SU-DHL-6 (cell line): ENCODE measurements at regions not wholly inside any gene's neighbourhood (a gene's known extent, or its start where the extent isn't known, plus 50 kb on each side); places are given as distances from the start of the nearest gene placed in this dataset.

ENCODE experiments used
- H2AFZ ChIP-seq: fragments of 200-600 bp; sonication (generic); 2 replicates; pipeline ENCODE4 v1.6.1; 2014; ENCODE audit warnings: low read depth, mild to moderate bottlenecking, moderate library complexity, mixed read lengths, antibody characterized with exemption, low read length; ENCODE audit not compliant: severe bottlenecking
- H3F3A ChIP-seq: fragments of 200-600 bp; shearing (Covaris generic); 2 replicates; pipeline ENCODE4 v1.6.0; 2016; ENCODE audit warnings: antibody characterized with exemption, mild to moderate bottlenecking; ENCODE audit not compliant: insufficient read depth
- H3K27ac ChIP-seq: fragments of 200-600 bp; sonication (generic); 2 replicates; pipeline ENCODE4 v1.5.1; 2016; ENCODE audit warnings: low read depth, mild to moderate bottlenecking, low read length, moderate library complexity, mixed read lengths
- H3K27me3 ChIP-seq: fragments of 200-600 bp; sonication (generic), shearing (Covaris generic); 2 replicates; pipeline ENCODE4 v1.6.0; 2014; ENCODE audit warnings: mild to moderate bottlenecking, low read length
- H3K36me3 ChIP-seq: fragments of 200-600 bp; sonication (generic); 2 replicates; pipeline ENCODE4 v1.6.1; 2014; ENCODE audit warnings: mild to moderate bottlenecking, low read length, mixed read lengths
- H3K4me2 ChIP-seq: fragments of 300-600, 200-600 bp; shearing (Covaris generic), sonication (generic); 2 replicates; pipeline ENCODE4 v1.6.0; 2014; ENCODE audit warnings: low read length, low read depth, mild to moderate bottlenecking; ENCODE audit not compliant: poor library complexity, severe bottlenecking
- H3K4me3 ChIP-seq: fragments of 200-600 bp; sonication (generic); 2 replicates; pipeline ENCODE4 v1.5.1; 2014; ENCODE audit warnings: antibody characterized with exemption, low read length, mild to moderate bottlenecking, mixed read lengths; ENCODE audit not compliant: insufficient read depth, poor library complexity, severe bottlenecking
- H3K79me2 ChIP-seq: fragments of 200-600 bp; sonication (generic); 2 replicates; pipeline ENCODE4 v1.6.1; 2014; ENCODE audit warnings: mild to moderate bottlenecking, low read length, moderate library complexity; ENCODE audit not compliant: insufficient read depth
- H3K9ac ChIP-seq: fragments of 200-600 bp; sonication (generic); 2 replicates; pipeline ENCODE4 v1.7.0; 2014; ENCODE audit warnings: mild to moderate bottlenecking, low read length
- H3K9me2 ChIP-seq: fragments of 200-600 bp; sonication (generic); replicated peaks from 2 replicates; pipeline ENCODE4 v1.6.1; 2014; ENCODE audit warnings: low read length; ENCODE audit not compliant: insufficient read depth
- H3K9me3 ChIP-seq: fragments of 200-600 bp; sonication (generic); 2 replicates; pipeline ENCODE4 v1.6.1; 2014; ENCODE audit warnings: low read length, mixed read lengths; ENCODE audit not compliant: insufficient read depth
- H4K20me1 ChIP-seq: fragments of 200-600 bp; sonication (generic); 2 replicates; pipeline ENCODE4 v1.6.1; 2014; ENCODE audit warnings: low read depth, mild to moderate bottlenecking, antibody characterized with exemption, low read length, moderate library complexity, mixed read lengths
- EZH2phosphoT487 ChIP-seq: fragments of 200-600 bp; sonication (generic), shearing (Covaris generic); conservative IDR thresholded peaks from 2 replicates; pipeline ENCODE4 v1.6.1; 2018; ENCODE audit warnings: mild to moderate bottlenecking, antibody characterized with exemption, low read length, moderate library complexity, mixed read lengths
- TF ChIP-seq, protein P1 (sequence below): fragments of 200-600 bp; sonication (generic); IDR thresholded peaks from one replicate; pipeline ENCODE4 v1.5.1; 2017; ENCODE audit warnings: antibody characterized with exemption, mild to moderate bottlenecking, low read length, moderate library complexity; ENCODE audit not compliant: insufficient read depth, poor library complexity, severe bottlenecking

DNA sequence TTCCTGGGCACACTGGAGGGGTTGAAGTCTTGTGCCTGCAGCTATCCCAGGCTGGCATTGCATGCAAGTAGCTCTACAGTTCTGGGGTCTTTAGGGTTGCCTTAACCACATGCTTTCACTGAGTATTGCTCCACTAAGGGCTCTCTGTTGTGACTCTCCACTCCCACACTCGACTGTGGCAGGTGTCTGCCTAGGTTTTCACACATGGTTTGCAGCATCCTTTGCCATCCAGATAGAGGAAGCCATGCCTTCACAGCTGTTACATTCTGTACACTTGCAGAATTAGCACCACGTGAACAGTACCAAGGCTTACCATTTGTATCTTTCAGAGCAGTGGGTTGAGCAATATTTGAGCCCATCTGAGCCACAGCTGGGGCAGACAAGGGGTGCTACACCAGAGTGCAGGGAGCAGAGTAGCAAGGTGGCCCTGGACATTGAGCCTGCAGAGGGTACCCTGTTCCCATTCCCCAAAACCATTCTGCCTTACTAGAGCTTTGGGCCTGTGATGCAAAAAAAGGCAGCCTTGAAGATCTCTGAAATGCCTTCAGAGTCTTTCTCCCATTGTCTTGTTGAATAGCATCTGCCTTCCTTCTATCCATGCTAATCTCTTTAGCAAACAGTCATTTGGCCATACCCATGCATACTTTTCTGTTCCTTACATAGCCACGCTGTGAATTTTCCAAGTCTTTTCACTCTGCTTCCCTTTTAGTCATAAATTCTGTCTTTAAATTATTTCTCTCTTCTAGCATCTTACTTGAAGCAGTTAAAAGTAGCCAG, 95.2 kb upstream of the PLCL2 start:
- no peak overlapping the region for H3K4me3 ChIP-seq
- H3K4me2 ChIP-seq = no peak overlapping the region
- H3K27me3 ChIP-seq = no peaks in the 10 kb centered on the region
- no peak overlapping the region for H2AFZ ChIP-seq
- no peak overlapping the region for H3K9ac ChIP-seq
- H3F3A ChIP-seq = no peaks in the 10 kb centered on the region
- no peaks in the 10 kb centered on the region for H3K9me2 ChIP-seq
- H3K36me3 ChIP-seq = no peaks in the 10 kb centered on the region
- H3K9me3 ChIP-seq = no peaks in the 10 kb centered on the region
- no peak for TF ChIP-seq EZH2phosphoT487
- TF ChIP-seq, protein P1, sequence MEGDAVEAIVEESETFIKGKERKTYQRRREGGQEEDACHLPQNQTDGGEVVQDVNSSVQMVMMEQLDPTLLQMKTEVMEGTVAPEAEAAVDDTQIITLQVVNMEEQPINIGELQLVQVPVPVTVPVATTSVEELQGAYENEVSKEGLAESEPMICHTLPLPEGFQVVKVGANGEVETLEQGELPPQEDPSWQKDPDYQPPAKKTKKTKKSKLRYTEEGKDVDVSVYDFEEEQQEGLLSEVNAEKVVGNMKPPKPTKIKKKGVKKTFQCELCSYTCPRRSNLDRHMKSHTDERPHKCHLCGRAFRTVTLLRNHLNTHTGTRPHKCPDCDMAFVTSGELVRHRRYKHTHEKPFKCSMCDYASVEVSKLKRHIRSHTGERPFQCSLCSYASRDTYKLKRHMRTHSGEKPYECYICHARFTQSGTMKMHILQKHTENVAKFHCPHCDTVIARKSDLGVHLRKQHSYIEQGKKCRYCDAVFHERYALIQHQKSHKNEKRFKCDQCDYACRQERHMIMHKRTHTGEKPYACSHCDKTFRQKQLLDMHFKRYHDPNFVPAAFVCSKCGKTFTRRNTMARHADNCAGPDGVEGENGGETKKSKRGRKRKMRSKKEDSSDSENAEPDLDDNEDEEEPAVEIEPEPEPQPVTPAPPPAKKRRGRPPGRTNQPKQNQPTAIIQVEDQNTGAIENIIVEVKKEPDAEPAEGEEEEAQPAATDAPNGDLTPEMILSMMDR = no peak
- no peaks in the 10 kb centered on the region for H4K20me1 ChIP-seq
- H3K79me2 ChIP-seq = no peaks in the 10 kb centered on the region
- H3K27ac ChIP-seq = no peak overlapping the region

DNA sequence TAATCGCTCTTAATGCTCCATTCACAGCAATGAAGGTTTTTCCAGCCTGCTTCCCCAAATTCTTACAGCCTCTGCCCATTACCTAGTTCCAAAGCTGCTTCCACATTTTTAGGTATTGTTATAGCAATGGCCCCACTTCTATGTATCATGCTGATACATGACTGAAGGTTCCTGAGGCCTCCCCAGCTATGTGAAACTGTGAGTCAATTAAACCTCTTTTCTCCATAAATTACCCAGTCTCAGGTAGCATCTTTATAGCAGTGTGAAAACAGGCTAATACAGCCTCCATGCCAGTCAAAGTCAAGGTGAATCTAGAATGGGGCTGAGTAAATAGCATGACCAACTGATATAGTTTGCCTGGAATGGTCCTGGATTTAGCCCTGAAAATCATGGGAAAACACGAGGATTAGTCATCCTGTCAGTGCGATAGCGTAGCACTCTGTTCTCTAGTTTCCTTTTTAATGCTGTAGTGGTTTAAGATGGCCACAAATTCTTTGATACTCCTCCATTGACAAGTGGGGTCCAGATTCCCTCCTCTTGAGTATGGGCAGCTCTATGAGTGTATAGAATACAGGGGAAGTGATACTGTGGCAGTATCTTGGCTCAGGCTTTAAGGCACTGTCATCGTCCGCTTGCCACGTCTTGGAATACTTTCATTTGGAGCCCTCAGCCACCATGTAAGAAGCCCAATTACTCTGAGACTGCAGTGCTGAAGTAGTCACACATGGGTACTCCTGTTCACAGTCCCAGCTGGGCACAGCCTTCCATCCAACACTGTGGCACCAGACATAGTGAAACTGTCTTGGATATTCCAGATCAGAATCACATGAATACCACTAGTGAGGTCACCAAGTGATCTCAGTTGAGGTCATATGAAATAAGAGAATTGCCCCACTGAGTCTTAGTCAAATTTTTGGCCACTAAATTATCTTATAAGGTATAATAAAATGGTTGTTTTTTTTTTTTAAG, 94.0 kb upstream of the PLCL2 start:
- Histone ChIP-seq H3K9ac (no peak overlapping the region), H3K27me3 (no peaks in the 10 kb centered on the region), H4K20me1 (no peaks in the 10 kb centered on the region), H3F3A (no peaks in the 10 kb centered on the region), H2AFZ (no peak overlapping the region), H3K36me3 (no peaks in the 10 kb centered on the region), H3K4me3 (no peak overlapping the region), H3K27ac (no peak overlapping the region), H3K4me2 (no peak overlapping the region), H3K9me2 (no peaks in the 10 kb centered on the region), H3K9me3 (no peaks in the 10 kb centered on the region), H3K79me2 (no peaks in the 10 kb centered on the region)
- TF ChIP-seq, protein P1 = no peak
- no peak for TF ChIP-seq EZH2phosphoT487

DNA sequence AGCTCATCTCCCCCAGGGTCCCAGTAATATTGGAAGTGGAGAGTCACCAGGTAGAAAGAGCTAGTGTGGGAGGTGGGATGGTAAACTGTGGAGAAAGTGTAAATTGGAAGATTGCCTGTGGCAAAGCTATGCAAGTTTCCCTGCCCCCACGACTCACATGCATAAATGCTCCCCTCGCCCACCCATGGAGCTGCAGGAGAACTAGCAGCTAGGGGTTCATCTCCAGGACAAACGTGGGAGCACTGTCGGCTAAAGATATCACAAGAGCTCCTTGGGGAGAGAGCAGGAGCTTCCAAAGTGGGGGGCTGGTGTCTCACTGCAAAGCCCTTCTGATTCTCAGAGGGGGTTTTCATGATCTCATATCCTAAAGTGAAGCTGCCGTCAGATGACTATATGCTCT, 91.4 kb upstream of the PLCL2 start:
- no peaks in the 10 kb centered on the region for H3F3A ChIP-seq
- H3K4me3 ChIP-seq = no peak overlapping the region
- H3K27ac ChIP-seq = no peak overlapping the region
- TF ChIP-seq, protein P1 = no peak
- no peak for TF ChIP-seq EZH2phosphoT487
- no peaks in the 10 kb centered on the region for H3K9me2 ChIP-seq
- H3K4me2 ChIP-seq = no peak overlapping the region
- no peaks in the 10 kb centered on the region for H3K36me3 ChIP-seq
- H4K20me1 ChIP-seq = no peaks in the 10 kb centered on the region
- H3K9ac ChIP-seq = no peak overlapping the region
- no peaks in the 10 kb centered on the region for H3K27me3 ChIP-seq
- H3K9me3 ChIP-seq = no peaks in the 10 kb centered on the region
- no peak overlapping the region for H2AFZ ChIP-seq
- no peaks in the 10 kb centered on the region for H3K79me2 ChIP-seq
